Endothelial cell of umbilical vein (primary cell): ENCODE measurements at regions not wholly inside any gene's neighbourhood (a gene's known extent, or its start where the extent isn't known, plus 50 kb on each side); places are given as distances from the start of the nearest gene placed in this dataset.

Source experiments
- BruUV-seq: library from RNA; stranded (reverse); fragments of 400-500 nt; replicated peaks from 2 replicates; lab custom pipeline; 2021; lab: Mats Ljungman, UMichigan
- CTCF ChIA-PET: fragments of 300-600, 350-600 bp; sonication (Branson Sonifier 250); formaldehyde crosslinking; loops from one replicate; lab custom pipeline; 2021; ENCODE audit warnings: antibody characterized with exemption, inconsistent platforms; lab: Charles Lee
- POLR2A ChIA-PET: fragments of 300-600, 350-600 bp; sonication (Branson Sonifier 250); formaldehyde crosslinking; loops from one replicate; lab custom pipeline; 2021; ENCODE audit warnings: antibody characterized with exemption, inconsistent platforms; lab: Charles Lee
- DNase-seq: peaks from one replicate; pipeline ENCODE4 v3.0.0-alpha.2; 2011; ENCODE audit warnings: low read depth, low spot score
- FAIRE-seq: peaks from 2 replicates; lab custom pipeline; 2011; peaks lifted over from hg19 to GRCh38; lab: Jason Lieb, UNC
- H2AFZ ChIP-seq: 2 replicates; pipeline ENCODE4 v1.6.0; 2012; ENCODE audit warnings: low read depth, low read length, control low read depth, inconsistent platforms
- H3K27ac ChIP-seq: 2 replicates; pipeline ENCODE4 v1.5.1; 2011; ENCODE audit warnings: low read depth, mild to moderate bottlenecking, control low read depth, low read length, moderate library complexity; ENCODE audit not compliant: insufficient read depth
- H3K27me3 ChIP-seq, 2 experiments: 2 replicates each; pipeline versions ENCODE4 v1.6.0 to v1.6.1; 2011; ENCODE audit warnings: low read length in 2 of 2, mixed read lengths in 1 of 2; ENCODE audit not compliant: control insufficient read depth in 2 of 2, insufficient read depth in 2 of 2
- H3K36me3 ChIP-seq, 2 experiments: 2 replicates in 1 of 2; 3 replicates in 1 of 2; pipeline ENCODE4 v1.5.1; 2011; ENCODE audit warnings: low read length in 2 of 2, mild to moderate bottlenecking in 1 of 2, moderate library complexity in 1 of 2; ENCODE audit not compliant: control insufficient read depth in 2 of 2, insufficient read depth in 2 of 2; ENCODE audit errors: extremely low read depth in 1 of 2
- H3K4me1 ChIP-seq: 3 replicates; pipeline ENCODE4 v1.5.1; 2011; ENCODE audit warnings: mild to moderate bottlenecking, low read length; ENCODE audit not compliant: control insufficient read depth, insufficient read depth; ENCODE audit errors: extremely low read depth
- H3K4me2 ChIP-seq: 2 replicates; pipeline ENCODE4 v1.6.1; 2011; ENCODE audit warnings: low read length, control low read depth, mixed read lengths; ENCODE audit not compliant: insufficient read depth
- H3K4me3 ChIP-seq, 3 experiments: fragments of 200-600 bp in 1 of 3; sonication (generic), shearing (Covaris generic) in 1 of 3; replicated peaks in 1 of 3; 2 replicates each; pipeline ENCODE4 v1.5.1; 2011 to 2016; ENCODE audit warnings: control low read depth in 3 of 3, low read length in 3 of 3, mild to moderate bottlenecking in 2 of 3, inconsistent platforms in 1 of 3, low read depth in 1 of 3, moderate library complexity in 1 of 3; ENCODE audit not compliant: insufficient read depth in 1 of 3
- H3K79me2 ChIP-seq: 2 replicates; pipeline ENCODE4 v1.6.0; 2012; ENCODE audit warnings: low read length, inconsistent platforms; ENCODE audit not compliant: control insufficient read depth, insufficient read depth
- H3K9ac ChIP-seq: replicated peaks from 2 replicates; pipeline ENCODE3; 2011; ENCODE audit warnings: low read length, control low read depth; ENCODE audit not compliant: insufficient read depth; ENCODE audit errors: extremely low read depth
- H3K9me1 ChIP-seq: replicated peaks from 3 replicates; pipeline ENCODE4 v1.6.0; 2011; ENCODE audit warnings: mild to moderate bottlenecking, low read length; ENCODE audit not compliant: control insufficient read depth, insufficient read depth; ENCODE audit errors: extremely low read depth
- H3K9me3 ChIP-seq: replicated peaks from 2 replicates; pipeline ENCODE4 v1.5.1; 2012; ENCODE audit warnings: low read length, inconsistent platforms; ENCODE audit not compliant: control insufficient read depth, insufficient read depth
- H4K20me1 ChIP-seq: replicated peaks from 2 replicates; pipeline ENCODE3; 2011; ENCODE audit warnings: mild to moderate bottlenecking, low read length; ENCODE audit not compliant: control insufficient read depth, insufficient read depth; ENCODE audit errors: extremely low read depth
- CTCF ChIP-seq, 2 donors: IDR thresholded peaks; 1 replicate in 1 of 2; 2 replicates in 1 of 2; pipeline ENCODE4 v1.5.1; 2011; ENCODE audit warnings: low read length in 2 of 2, mild to moderate bottlenecking in 2 of 2, moderate library complexity in 2 of 2, control low read depth in 1 of 2, inconsistent platforms in 1 of 2, low read depth in 1 of 2; ENCODE audit not compliant: insufficient read depth in 1 of 2; ENCODE audit errors: extremely low read depth in 1 of 2
- EZH2 ChIP-seq: IDR thresholded peaks from 2 replicates; pipeline ENCODE4 v1.6.1; 2012; ENCODE audit warnings: borderline replicate concordance, low read depth, mild to moderate bottlenecking, moderate library complexity, low read length, inconsistent platforms; ENCODE audit not compliant: severe bottlenecking
- FOS ChIP-seq: IDR thresholded peaks from 2 replicates; pipeline ENCODE4 v1.6.1; 2011; ENCODE audit warnings: mild to moderate bottlenecking, low read length, moderate library complexity, borderline replicate concordance; ENCODE audit not compliant: insufficient read depth
- GATA2 ChIP-seq: IDR thresholded peaks from 2 replicates; pipeline ENCODE4 v1.7.0; 2011; ENCODE audit warnings: low read depth, mild to moderate bottlenecking, moderate library complexity, mixed read lengths, low read length; ENCODE audit not compliant: insufficient read length, insufficient read depth
- JUN ChIP-seq: IDR thresholded peaks from 2 replicates; pipeline ENCODE4 v1.6.1; 2011; ENCODE audit warnings: borderline replicate concordance, low read depth; ENCODE audit not compliant: insufficient read length, insufficient read depth
- MAX ChIP-seq: IDR thresholded peaks from 2 replicates; pipeline ENCODE4 v1.6.1; 2011; ENCODE audit not compliant: insufficient read depth, insufficient read length
- MYC ChIP-seq: IDR thresholded peaks from one replicate; pipeline ENCODE4 v1.6.1; 2011; ENCODE audit warnings: mild to moderate bottlenecking, low read depth, low read length
- POLR2A ChIP-seq: IDR thresholded peaks from 2 replicates; pipeline ENCODE4 v1.6.1; 2012; ENCODE audit warnings: low read depth, mild to moderate bottlenecking, control low read depth, low read length
- POLR2AphosphoS5 ChIP-seq: IDR thresholded peaks from 2 replicates; pipeline ENCODE4 v1.6.1; 2012; ENCODE audit warnings: low read depth, mild to moderate bottlenecking, control low read depth, low read length, moderate library complexity; ENCODE audit not compliant: insufficient read depth
- dilution Hi-C: fragments of 300-500 bp; cut with MboI; formaldehyde crosslinking; loops from one replicate; pipeline ENCODE4 v1.15.0; 2019; ENCODE audit warnings: low sequenced_read_pairs; ENCODE audit not compliant: extremely low pct_ligation_motif_present
- intact Hi-C: fragments of 100-400 bp; cut with micrococcal nuclease; formaldehyde crosslinking; loops from one replicate; pipeline ENCODE4 v1.10.0; 2022

GRCh38 chr1:229891227-229891626 is 175.8 kb upstream of the GALNT2 start:
- CTCF ChIA-PET = no interaction called here
- Histone ChIP-seq H3K4me3 (no peak overlapping the region), H4K20me1 (no peaks in the 10 kb centered on the region), H3K4me1 (no peaks in the 10 kb centered on the region), H3K36me3 (no peaks in the 10 kb centered on the region), H3K9me1 (no peaks in the 10 kb centered on the region), H3K27ac (no peak overlapping the region), H3K9me3 (no peaks in the 10 kb centered on the region), H2AFZ (no peak overlapping the region), H3K79me2 (no peaks in the 10 kb centered on the region), H3K4me2 (no peak overlapping the region), H3K27me3 (no peaks in the 10 kb centered on the region), H3K9ac (no peak overlapping the region)
- POLR2A ChIA-PET = no interaction called here
- BruUV-seq = no TSS peak
- intact Hi-C loops (loop anchor here (10.0 kb wide), 1 partner anchor 424 kb away; no protein-coding TSS in a partner anchor), dilution Hi-C loops (no loop called here)
- FAIRE-seq (no peak), DNase-seq (no peak)
- TF ChIP-seq CTCF (IDR thresholded peaks at IDR 0.05; ENCODE audit: extremely low read depth in 1 of 2, insufficient read depth in 1 of 2, low read depth in 1 of 2, low read length in 2 of 2) = no peak
- no peak for TF ChIP-seq FOS
- no peak for TF ChIP-seq JUN
- TF ChIP-seq EZH2 = no peak
- TF ChIP-seq MYC = no peak
- TF ChIP-seq MAX = no peak
- TF ChIP-seq POLR2AphosphoS5 = no peak
- TF ChIP-seq GATA2 = no peak
- TF ChIP-seq POLR2A = no peak
